K562 (cell line): ENCODE measurements at regions not wholly inside any gene's neighbourhood (a gene's known extent, or its start where the extent isn't known, plus 50 kb on each side); places are given as distances from the start of the nearest gene placed in this dataset.

ENCODE experiments used
- ATAC-seq: fragments of 200-7000 bp; cut with Tn5 transposase; 3 replicates; pipeline ENCODE4 v1.9.1; 2020; ENCODE audit warnings: moderate library complexity
- BruUV-seq: library from RNA; stranded (reverse); fragments of 400-500 nt; replicated peaks from 2 replicates; lab custom pipeline; 2021; lab: Mats Ljungman, UMichigan
- CTCF ChIA-PET: fragments of 300-600 bp; formaldehyde crosslinking; extraction: SDS; loops from one replicate; lab custom pipeline; 2021; ENCODE audit warnings: low intra/inter-chr PET ratio; lab: Yijun Ruan, JAX
- POLR2A ChIA-PET: fragments of 300-600, 350-650 bp; sonication (Branson Sonifier 250); formaldehyde crosslinking; extraction: SDS; loops from one replicate; lab custom pipeline; 2021; ENCODE audit warnings: antibody characterized with exemption, inconsistent platforms; lab: Yijun Ruan, JAX
- DNase-seq, 4 experiments: peaks; one replicate each; pipeline versions ENCODE4 v3.0.0 to v3.0.0-alpha.2; 2011 to 2018; ENCODE audit warnings: low spot score in 3 of 4, mixed read lengths in 3 of 4; ENCODE audit errors: extremely low read depth in 1 of 4
- FAIRE-seq: peaks from 2 replicates; lab custom pipeline; 2011; peaks lifted over from hg19 to GRCh38; lab: Jason Lieb, UNC
- H2AFZ ChIP-seq: 2 replicates; pipeline ENCODE4 v1.6.0; 2011; ENCODE audit warnings: low read depth, low read length, control low read depth, inconsistent platforms
- H3K27ac ChIP-seq: fragments of 200-600 bp; 3 replicates; pipeline ENCODE4 v1.8.0; 2011; ENCODE audit warnings: low read depth, mild to moderate bottlenecking, control low read depth, inconsistent platforms, low read length, moderate library complexity, mixed read lengths; ENCODE audit errors: extremely low read depth
- H3K27me3 ChIP-seq, 2 experiments: fragments of 300-600 bp in 1 of 2; 2 replicates in 1 of 2; 3 replicates in 1 of 2; pipeline versions ENCODE4 v1.6.0 to v1.8.0; 2011; ENCODE audit warnings: inconsistent platforms in 2 of 2, low read length in 2 of 2, mild to moderate bottlenecking in 1 of 2, mixed read lengths in 1 of 2, moderate library complexity in 1 of 2; ENCODE audit not compliant: control insufficient read depth in 2 of 2, insufficient read depth in 2 of 2
- H3K36me3 ChIP-seq: fragments of 300-600 bp; 3 replicates; pipeline ENCODE4 v1.8.0; 2011; ENCODE audit warnings: mild to moderate bottlenecking, low read length, inconsistent platforms; ENCODE audit not compliant: control insufficient read depth, insufficient read depth
- H3K4me1 ChIP-seq, 2 experiments: fragments of 200-600 bp in 1 of 2; replicated peaks in 1 of 2; 2 replicates in 1 of 2; 3 replicates in 1 of 2; pipeline versions ENCODE4 v1.5.1 to v1.8.0; 2011; ENCODE audit warnings: inconsistent platforms in 2 of 2, low read length in 2 of 2, mild to moderate bottlenecking in 1 of 2, mixed read lengths in 1 of 2, moderate library complexity in 1 of 2; ENCODE audit not compliant: control insufficient read depth in 2 of 2, insufficient read depth in 2 of 2
- H3K4me2 ChIP-seq: 2 replicates; pipeline ENCODE4 v1.6.1; 2011; ENCODE audit warnings: low read length, control low read depth, inconsistent platforms, mixed read lengths; ENCODE audit not compliant: insufficient read depth
- H3K4me3 ChIP-seq: fragments of 200-600 bp; sonication (generic), shearing (Covaris generic); 2 replicates; pipeline ENCODE4 v1.5.1; 2016; ENCODE audit warnings: control low read depth, inconsistent platforms
- H3K79me2 ChIP-seq: fragments of 200-600 bp; 3 replicates; pipeline ENCODE4 v1.8.0; 2011; ENCODE audit warnings: low read length, inconsistent platforms; ENCODE audit not compliant: control insufficient read depth, insufficient read depth
- H3K9ac ChIP-seq, 2 experiments: 2 replicates each; pipeline versions ENCODE4 v1.6.0 to v1.6.1; 2011; ENCODE audit warnings: low read depth in 2 of 2, low read length in 2 of 2, control low read depth in 1 of 2, inconsistent platforms in 1 of 2, mild to moderate bottlenecking in 1 of 2, mixed read lengths in 1 of 2; ENCODE audit not compliant: insufficient read depth in 1 of 2
- H3K9me1 ChIP-seq: one replicate; pipeline ENCODE4 v1.6.0; 2011; ENCODE audit warnings: inconsistent platforms, mild to moderate bottlenecking, low read length, moderate library complexity; ENCODE audit not compliant: control insufficient read depth, insufficient read depth
- H3K9me3 ChIP-seq: replicated peaks from 2 replicates; pipeline ENCODE4 v1.5.1; 2011; ENCODE audit warnings: low read depth, low read length, inconsistent platforms; ENCODE audit not compliant: control insufficient read depth, insufficient read depth
- H4K20me1 ChIP-seq: replicated peaks from 2 replicates; pipeline ENCODE4 v1.6.1; 2011; ENCODE audit warnings: low read length, inconsistent platforms, mixed read lengths; ENCODE audit not compliant: control insufficient read depth, insufficient read depth
- ARID4B ChIP-seq: sonication (generic); formaldehyde crosslinking; IDR thresholded peaks from 2 replicates; pipeline ENCODE4 v1.8.0; 2022; ENCODE audit warnings: mild to moderate bottlenecking, missing genetic modification reagents
- ARNT ChIP-seq, 2 experiments: fragments of 450-650 bp; IDR thresholded peaks; 2 replicates each; pipeline ENCODE4 v1.6.1; 2016; ENCODE audit warnings: mild to moderate bottlenecking in 1 of 2
- CXXC5 ChIP-seq: fragments of 250-450 bp; sonication (Bioruptor Pico); IDR thresholded peaks from 2 replicates; pipeline ENCODE4 v1.8.0; 2022; ENCODE audit warnings: inconsistent platforms, mild to moderate bottlenecking, moderate library complexity
- DEAF1 ChIP-seq: fragments of 450-650 bp; formaldehyde crosslinking; IDR thresholded peaks from 2 replicates; pipeline ENCODE4 v1.4.0; 2020; ENCODE audit warnings: mild to moderate bottlenecking, moderate library complexity
- MAFG ChIP-seq: fragments of 450-650 bp; conservative IDR thresholded peaks from 2 replicates; pipeline ENCODE4 v1.6.1; 2016; ENCODE audit warnings: missing genetic modification characterization, missing compliant biosample characterization
- RREB1 ChIP-seq: fragments of 250-450 bp; sonication (Bioruptor Pico); IDR thresholded peaks from 2 replicates; pipeline ENCODE4 v1.4.0; 2020
- ZBTB34 ChIP-seq: fragments of 250-450 bp; sonication (Bioruptor Pico); IDR thresholded peaks from 2 replicates; pipeline ENCODE4 v1.8.0; 2021; ENCODE audit warnings: mild to moderate bottlenecking, moderate library complexity
- WGBS: fragments of 100-300 bp; shearing (Covaris generic); methylation state at CpG from one replicate; pipeline ENCODE4 v1.1.6; 2016; ENCODE audit warnings: low coverage, mixed read lengths; ENCODE audit not compliant: insufficient coverage; ENCODE audit errors: missing lambda C conversion rate; 5-methylcytosine and 5-hydroxymethylcytosine counted together
- in situ Hi-C: fragments of 300-500 bp; cut with MboI; formaldehyde crosslinking; loops from 4 replicates; pipeline ENCODE4 v1.15.0; 2018; ENCODE audit warnings: inconsistent platforms, mixed read lengths
- intact Hi-C: fragments of 100-400 bp; cut with micrococcal nuclease; formaldehyde crosslinking; loops from 2 replicates; pipeline ENCODE4 v1.14.2; 2022

- in situ Hi-C loops = no loop called here
- intact Hi-C loops = no loop called here
- FAIRE-seq = no peak
- H3K9me1 ChIP-seq = no peaks in the 10 kb centered on the region
- H3K27ac ChIP-seq = no peak overlapping the region
- WGBS = 0% methylated on average over 2 of the region's 2 CpGs
- H4K20me1 ChIP-seq = no peaks in the 10 kb centered on the region
- no peak for ATAC-seq
- H3K9ac ChIP-seq = no peak overlapping the region
- DNase-seq = no peak
- H3K9me3 ChIP-seq = no peaks in the 10 kb centered on the region; the same call in 1 of the 2 replicates
- BruUV-seq = no TSS peak
- no peaks in the 10 kb centered on the region for H3K4me1 ChIP-seq
- H3K36me3 ChIP-seq = no peaks in the 10 kb centered on the region
- H3K4me2 ChIP-seq = no peak overlapping the region
- no peaks in the 10 kb centered on the region for H3K27me3 ChIP-seq
- ChIA-PET POLR2A (no interaction called here), CTCF (no interaction called here)
- H3K79me2 ChIP-seq = no peaks in the 10 kb centered on the region
- no peak overlapping the region for H2AFZ ChIP-seq
- no peak overlapping the region for H3K4me3 ChIP-seq
- TF ChIP-seq ARID4B (CRISPR knock-in tag) (no peak), ZBTB34 (CRISPR knock-in tag) (no peak), DEAF1 (CRISPR knock-in tag) (no peak), RREB1 (no peak), CXXC5 (no peak), ARNT (IDR thresholded peaks at IDR 0.05) (no peak), MAFG (tag) (no peak)
Measured at GRCh38 chr4:18297684-18298083, 276.1 kb upstream of the LCORL start.
